ENCODE measurements at regions not wholly inside any gene's neighbourhood (a gene's known extent, or its start where the extent isn't known, plus 50 kb on each side); places are given as distances from the start of the nearest gene placed in this dataset.

- H3K4me3 ChIP-seq, result no peak overlapping the region
- H3K4me1 ChIP-seq (ENCODE audit: low read depth), result no peaks in the 10 kb centered on the region
- H3K36me3 ChIP-seq (ENCODE audit: low read depth), result no peaks in the 10 kb centered on the region
- H3K9me3 ChIP-seq, result no peaks in the 10 kb centered on the region
- no peak for DNase-seq
- TF ChIP-seq CTCF (IDR thresholded peaks at IDR 0.05), result no peak
- intact Hi-C loops (cut with DNase I, micrococcal nuclease), result no loop called here
- ATAC-seq, result no peak
Measured at GRCh38 chr6:92763274-92763584, 656.1 kb downstream of the EPHA7 start.

- DNase-seq (no peak), ATAC-seq (no peak)
- Histone ChIP-seq H3K9me3 (no peaks in the 10 kb centered on the region), H3K4me1 (ENCODE audit: low read depth) (no peaks in the 10 kb centered on the region), H3K36me3 (ENCODE audit: low read depth) (no peaks in the 10 kb centered on the region), H3K4me3 (no peak overlapping the region)
- TF ChIP-seq CTCF (IDR thresholded peaks at IDR 0.05), result no peak
- intact Hi-C loops (cut with DNase I, micrococcal nuclease), result no loop called here
Measured at GRCh38 chr6:92762443-92763273, 656.7 kb downstream of the EPHA7 start.

GRCh38 chr6:92759178-92759577 is 660.2 kb downstream of the EPHA7 start:
- DNase-seq (no peak), ATAC-seq (no peak)
- H3K9me3 ChIP-seq, result no peaks in the 10 kb centered on the region
- TF ChIP-seq CTCF (IDR thresholded peaks at IDR 0.05), result no peak
- intact Hi-C loops (cut with DNase I, micrococcal nuclease), result no loop called here
- H3K36me3 ChIP-seq (ENCODE audit: low read depth), result no peaks in the 10 kb centered on the region
- H3K4me3 ChIP-seq, result no peak overlapping the region
- no peaks in the 10 kb centered on the region for H3K4me1 ChIP-seq (ENCODE audit: low read depth)

GRCh38 chr6:92757925-92758324 is 661.4 kb downstream of the EPHA7 start:
- Histone ChIP-seq H3K36me3 (ENCODE audit: low read depth) (no peaks in the 10 kb centered on the region), H3K4me3 (no peak overlapping the region), H3K9me3 (peaks cover 4% of the 10 kb centered on the region), H3K4me1 (ENCODE audit: low read depth) (no peaks in the 10 kb centered on the region)
- ATAC-seq (no peak), DNase-seq (no peak)
- intact Hi-C loops (cut with DNase I, micrococcal nuclease), result no loop called here
- no peak for TF ChIP-seq CTCF (IDR thresholded peaks at IDR 0.05)

- no peaks in the 10 kb centered on the region for H3K4me1 ChIP-seq (ENCODE audit: low read depth)
- DNase-seq (no peak), ATAC-seq (no peak)
- intact Hi-C loops (cut with DNase I, micrococcal nuclease), result no loop called here
- no peaks in the 10 kb centered on the region for H3K36me3 ChIP-seq (ENCODE audit: low read depth)
- TF ChIP-seq CTCF (IDR thresholded peaks at IDR 0.05), result no peak
- no peak overlapping the region for H3K4me3 ChIP-seq
- peaks cover 14% of the 10 kb centered on the region for H3K9me3 ChIP-seq
Measured at GRCh38 chr6:92756912-92757311, 662.4 kb downstream of the EPHA7 start.

- no peak for DNase-seq
- no peaks in the 10 kb centered on the region for H3K4me1 ChIP-seq (ENCODE audit: low read depth)
- H3K9me3 ChIP-seq, result peaks cover 16% of the 10 kb centered on the region
- no peak for TF ChIP-seq CTCF (IDR thresholded peaks at IDR 0.05)
- H3K4me3 ChIP-seq, result no peak overlapping the region
- intact Hi-C loops (cut with DNase I, micrococcal nuclease), result no loop called here
- H3K36me3 ChIP-seq (ENCODE audit: low read depth), result no peaks in the 10 kb centered on the region
- ATAC-seq, result no peak
Measured at GRCh38 chr6:92753956-92754355, 665.4 kb downstream of the EPHA7 start.
